ENCODE measurements at regions not wholly inside any gene's neighbourhood (a gene's known extent, or its start where the extent isn't known, plus 50 kb on each side); places are given as distances from the start of the nearest gene placed in this dataset.
"Not testable (repeated sequence)": the region's sequence is repeated elsewhere in the genome, so short reads cannot be mapped to it uniquely, and the experiment has no call there.

- no peak for DNase-seq (ENCODE audit: low read depth)
Measured at GRCh38 chr22:27594020-27594419, 207.5 kb downstream of the MN1 start.

GRCh38 chr22:27594474-27595134, 207.0 kb downstream of the MN1 start:
- DNase-seq (ENCODE audit: low read depth) = no peak

GRCh38 chr22:27596133-27596870, 205.3 kb downstream of the MN1 start:
- no peak for DNase-seq (ENCODE audit: low read depth)

- no peak for DNase-seq (ENCODE audit: low read depth)
Measured at GRCh38 chr22:27597703-27598444, 203.7 kb downstream of the MN1 start.

GRCh38 chr22:27598792-27599191, 202.8 kb downstream of the MN1 start:
- no peak for DNase-seq (ENCODE audit: low read depth)

- no peak for DNase-seq (ENCODE audit: low read depth)
Measured at GRCh38 chr22:27601195-27601594, 200.4 kb downstream of the MN1 start.

GRCh38 chr22:27602390-27602789, 199.2 kb downstream of the MN1 start:
- DNase-seq (ENCODE audit: low read depth) = no peak

GRCh38 chr22:27603111-27603799, 198.3 kb downstream of the MN1 start:
- DNase-seq (ENCODE audit: low read depth) = no peak

- DNase-seq (ENCODE audit: low read depth) = no peak
Measured at GRCh38 chr22:27603800-27604144, 197.8 kb downstream of the MN1 start.

GRCh38 chr22:27605390-27605789, 196.2 kb downstream of the MN1 start:
- DNase-seq (ENCODE audit: low read depth) = no peak

GRCh38 chr22:27607750-27608149, 193.8 kb downstream of the MN1 start:
- not testable (repeated sequence) for DNase-seq (ENCODE audit: low read depth)

- DNase-seq (ENCODE audit: low read depth) = no peak
Measured at GRCh38 chr22:27609451-27609888, 192.1 kb downstream of the MN1 start.

- DNase-seq (ENCODE audit: low read depth) = not testable (repeated sequence)
Measured at GRCh38 chr22:27610164-27610563, 191.4 kb downstream of the MN1 start.

GRCh38 chr22:27610863-27611786, 190.4 kb downstream of the MN1 start:
- DNase-seq (ENCODE audit: low read depth) = no peak

GRCh38 chr22:27612115-27612514, 189.4 kb downstream of the MN1 start:
- DNase-seq (ENCODE audit: low read depth) = no peak

GRCh38 chr22:27613099-27614005, 188.2 kb downstream of the MN1 start:
- no peak for DNase-seq (ENCODE audit: low read depth)

- no peak for DNase-seq (ENCODE audit: low read depth)
Measured at GRCh38 chr22:27614006-27614649, 187.4 kb downstream of the MN1 start.

- DNase-seq (ENCODE audit: low read depth) = no peak
Measured at GRCh38 chr22:27614650-27615007, 186.9 kb downstream of the MN1 start.

GRCh38 chr22:27615408-27615807, 186.1 kb downstream of the MN1 start:
- no peak for DNase-seq (ENCODE audit: low read depth)

GRCh38 chr22:27616033-27616432, 185.5 kb downstream of the MN1 start:
- DNase-seq (ENCODE audit: low read depth) = no peak

Measured in stimulated activated CD8-positive, alpha-beta memory T cell treated with anti-CD3 and anti-CD28 coated beads, Interleukin-12 subunit alpha, Interleukin-12 subunit beta, amount 100 ng/mL, for 1 hour (primary cell).